NCI-H1694 treated with DMSO at 0.1 percent for 48 hours (cell line): ENCODE measurements at regions not wholly inside any gene's neighbourhood (a gene's known extent, or its start where the extent isn't known, plus 50 kb on each side); places are given as distances from the start of the nearest gene placed in this dataset.
A peak's percentile ranks its signal among the peaks of the same experiment; 100 is the strongest.
"Not testable (repeated sequence)": the region's sequence is repeated elsewhere in the genome, so short reads cannot be mapped to it uniquely, and the experiment has no call there.

Experiments used
- DNase-seq: peaks from one replicate; lab custom pipeline; 2025; lab: John Stamatoyannopoulos, UW

- no peak for DNase-seq
Observed at GRCh38 chr4:165548702-165549101, 169.9 kb downstream of the CPE start.

- no peak for DNase-seq
Observed at GRCh38 chr4:165553221-165553810, 174.5 kb downstream of the CPE start.

GRCh38 chr4:165555302-165555701 lies 176.5 kb downstream of the CPE start:
- DNase-seq = no peak

- no peak for DNase-seq
Observed at GRCh38 chr4:165556383-165556782, 177.6 kb downstream of the CPE start.

- DNase-seq = no peak
Observed at GRCh38 chr4:165560941-165561340, 182.1 kb downstream of the CPE start.

- no peak for DNase-seq
Observed at GRCh38 chr4:165563851-165564250, 185.0 kb downstream of the CPE start.

- DNase-seq = no peak
Observed at GRCh38 chr4:165569031-165569430, 190.2 kb downstream of the CPE start.

DNA sequence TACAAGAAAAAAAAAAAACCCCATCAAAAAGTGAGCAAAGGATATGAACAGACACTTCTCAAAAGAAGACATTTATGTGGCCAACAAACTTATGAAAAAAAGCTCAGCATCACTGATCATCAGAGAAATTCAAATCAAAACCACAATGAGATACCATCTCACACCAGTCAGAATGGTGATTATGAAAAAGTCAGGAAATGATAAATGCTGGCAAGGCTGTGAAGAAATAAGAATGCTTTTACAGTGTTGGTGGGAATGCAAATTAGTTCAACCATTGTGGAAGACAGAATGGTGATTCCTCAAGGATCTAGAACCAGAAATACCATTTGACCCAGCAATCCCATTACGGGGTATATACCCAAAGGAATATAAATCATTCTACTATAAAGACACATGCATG lies 192.7 kb downstream of the CPE start:
- not testable (repeated sequence) for DNase-seq

- peak; percentile 3 for DNase-seq
Observed at GRCh38 chr4:165580351-165580905, 201.6 kb downstream of the CPE start.

DNA sequence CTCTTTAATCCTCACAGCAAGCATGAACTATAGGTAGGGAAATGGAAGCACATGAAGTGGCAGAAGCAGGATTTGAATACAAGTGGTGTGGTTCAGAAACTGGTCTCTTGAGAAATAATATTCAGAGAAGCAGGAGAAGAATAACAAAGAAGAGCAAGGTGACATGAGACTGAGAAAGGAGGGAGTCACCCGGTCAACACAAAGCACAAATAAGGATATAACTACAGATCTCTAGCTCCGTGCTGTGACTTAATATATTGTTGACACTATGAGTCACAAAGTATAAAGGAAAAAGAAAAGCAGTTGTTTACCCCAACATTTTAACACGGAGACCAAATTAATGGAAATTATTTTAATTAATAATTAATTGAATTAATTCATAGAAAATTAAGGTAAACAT lies 204.5 kb downstream of the CPE start:
- no peak for DNase-seq

GRCh38 chr4:165584916-165585315 lies 206.1 kb downstream of the CPE start:
- DNase-seq = no peak

DNA sequence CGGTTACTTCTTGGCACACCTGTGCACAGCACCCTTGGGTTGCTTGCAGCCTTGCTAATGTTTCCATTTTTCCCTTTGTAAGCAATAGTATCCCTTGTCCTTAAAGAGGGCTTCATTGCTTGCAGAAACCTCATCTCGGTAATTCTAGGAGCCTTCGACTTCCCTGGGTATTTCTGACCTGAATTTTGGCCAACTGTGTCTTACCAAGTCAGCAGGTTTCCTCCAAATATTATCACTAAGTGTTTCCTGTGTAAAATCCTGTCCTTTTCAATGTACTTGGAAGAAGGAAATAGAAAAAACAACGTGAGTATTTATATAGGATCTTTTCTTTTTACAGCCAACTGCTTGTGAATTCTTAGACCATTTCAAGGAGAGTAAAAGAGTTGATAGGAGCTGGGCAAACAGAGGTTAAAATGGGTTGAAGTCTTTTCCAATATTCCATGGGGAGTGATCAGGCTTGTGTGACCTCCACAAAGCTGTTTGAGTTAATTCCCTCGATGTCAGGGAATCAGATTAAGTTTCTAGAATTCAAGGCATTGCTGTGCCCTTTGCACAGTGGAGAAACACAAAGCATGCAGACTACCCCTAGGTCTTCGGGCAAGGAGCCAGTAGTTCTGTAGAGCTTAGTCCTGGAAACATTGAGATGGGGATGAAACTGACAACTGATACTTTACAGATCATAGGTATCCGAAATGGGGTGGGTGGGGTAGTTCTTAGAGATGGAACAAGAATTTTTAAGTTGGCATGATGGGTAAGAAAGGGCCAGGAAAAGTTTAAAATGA lies 209.9 kb downstream of the CPE start:
- DNase-seq = no peak

DNA sequence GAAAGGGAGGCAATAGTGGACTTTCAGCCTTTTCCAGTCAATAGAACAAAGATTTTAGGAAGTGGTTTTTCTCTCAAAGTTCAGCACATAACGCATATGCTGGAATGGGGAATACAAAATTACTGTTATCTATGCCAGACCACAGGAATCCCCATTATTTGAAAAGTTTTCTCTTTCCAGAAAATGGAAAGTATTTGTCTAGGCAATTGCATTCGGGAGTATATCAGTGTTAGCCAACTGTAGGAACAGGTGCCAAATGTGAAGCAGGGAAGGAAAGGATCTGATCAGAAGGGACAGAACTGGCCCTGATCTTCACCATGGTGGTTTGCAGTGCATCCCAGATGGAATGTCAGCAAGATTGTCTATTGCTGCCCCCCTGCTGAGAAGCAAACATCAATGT lies 213.6 kb downstream of the CPE start:
- DNase-seq = no peak

GRCh38 chr4:165597581-165598480 lies 219.0 kb downstream of the CPE start:
- no peak for DNase-seq

- no peak for DNase-seq
Observed at GRCh38 chr4:165600959-165601683, 222.3 kb downstream of the CPE start.

GRCh38 chr4:165602621-165603020 lies 223.8 kb downstream of the CPE start:
- DNase-seq = no peak

GRCh38 chr4:165604181-165604580 lies 225.4 kb downstream of the CPE start:
- no peak for DNase-seq

- no peak for DNase-seq
Observed at GRCh38 chr4:165605811-165606210, 227.0 kb downstream of the CPE start.

DNA sequence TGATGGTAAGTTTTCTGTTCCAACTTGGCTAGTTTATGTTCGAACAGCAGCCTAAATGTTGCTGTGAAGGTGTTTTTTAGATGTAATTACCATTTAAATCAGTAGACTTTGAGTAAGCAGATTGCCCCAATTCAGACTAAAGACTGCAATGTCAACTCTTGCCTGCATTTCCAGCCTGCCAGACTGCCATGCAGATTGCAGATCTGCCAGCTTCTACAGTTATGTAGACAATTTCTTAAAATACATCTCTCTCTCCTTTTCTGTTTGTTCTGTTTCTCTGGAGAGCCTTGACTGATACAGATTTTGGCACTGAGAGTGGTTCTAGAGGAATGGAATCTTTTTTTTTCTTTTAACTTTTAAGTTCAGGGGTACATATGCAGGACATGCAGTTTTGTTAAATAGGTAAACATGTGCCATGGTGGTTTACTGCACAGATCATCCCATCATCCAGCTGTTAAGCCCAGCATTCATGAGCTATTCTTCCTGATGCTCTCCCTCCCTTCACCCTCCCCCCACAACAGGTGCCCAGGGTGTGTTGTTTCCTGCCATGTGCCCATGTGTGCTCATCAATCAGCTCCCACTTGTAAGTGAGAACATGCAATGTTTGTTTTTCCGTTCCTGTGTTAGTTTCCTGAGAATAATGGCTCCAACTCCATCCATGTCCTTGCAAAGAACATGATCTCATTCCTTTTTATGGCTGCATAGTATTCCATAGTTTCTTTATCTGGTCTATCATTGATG lies 227.8 kb downstream of the CPE start:
- no peak for DNase-seq

DNA sequence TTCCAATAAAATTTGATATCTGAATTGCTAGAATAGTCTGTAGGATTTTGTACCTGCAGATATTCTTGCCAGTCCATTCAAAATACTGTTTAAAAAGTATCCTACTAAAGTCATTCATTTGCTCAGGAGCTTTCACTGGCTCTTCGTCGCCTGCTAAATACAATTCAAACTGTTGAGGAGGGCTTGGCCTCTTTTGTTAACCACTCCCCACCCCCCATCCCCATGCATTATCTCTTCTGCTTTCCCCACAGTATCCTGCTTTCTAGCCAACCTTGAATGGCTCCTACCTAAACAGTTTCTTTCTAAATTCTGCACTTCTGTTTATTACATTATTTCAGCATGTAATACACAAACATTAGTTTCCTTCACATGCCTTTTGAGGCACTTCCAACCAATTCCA lies 230.8 kb downstream of the CPE start:
- no peak for DNase-seq
